ENCODE measurements at regions not wholly inside any gene's neighbourhood (a gene's known extent, or its start where the extent isn't known, plus 50 kb on each side); places are given as distances from the start of the nearest gene placed in this dataset.

- Mint-ChIP-seq H3K27ac (no peak overlapping the region), H3K4me3 (no peak overlapping the region)
Observed at GRCh38 chr6:120141601-120142000, 792.0 kb upstream of the MAN1A1 start.

DNA sequence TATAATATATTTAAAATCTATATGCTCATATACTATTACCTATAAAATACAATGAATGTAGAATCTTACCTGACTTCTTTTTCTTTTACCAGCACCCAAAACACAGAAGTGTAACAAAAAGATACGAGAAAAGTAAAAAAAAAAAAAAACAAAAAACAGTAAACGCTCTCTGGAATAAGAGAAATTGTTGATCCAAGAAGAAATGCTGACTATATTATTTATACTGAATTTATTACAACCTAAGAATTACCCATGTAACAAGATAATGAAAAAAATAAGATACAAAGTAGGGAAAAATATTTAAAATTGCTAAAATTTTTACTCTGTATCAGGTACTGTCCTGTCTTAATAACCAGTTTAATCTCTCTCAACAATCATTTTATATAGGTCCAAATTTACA, 787.9 kb upstream of the MAN1A1 start:
- no peak for DNase-seq
- no peak overlapping the region for H3K4me3 Mint-ChIP-seq

More at GRCh38 chr6:120141601-120142000, 792.0 kb upstream of the MAN1A1 start:
- H3K9me3 Mint-ChIP-seq, result no peaks in the 10 kb centered on the region
- no peaks in the 10 kb centered on the region for H3K36me3 Mint-ChIP-seq (ENCODE audit: low read depth)
- DNase-seq (no peak), ATAC-seq (ENCODE audit: low read depth) (no peak)
- intact Hi-C loops (cut with micrococcal nuclease), result no loop called here
- H3K4me1 Mint-ChIP-seq, result peaks cover 8% of the 10 kb centered on the region
- POLR2A ChIA-PET, result no interaction called here
- TF ChIP-seq, protein P1, sequence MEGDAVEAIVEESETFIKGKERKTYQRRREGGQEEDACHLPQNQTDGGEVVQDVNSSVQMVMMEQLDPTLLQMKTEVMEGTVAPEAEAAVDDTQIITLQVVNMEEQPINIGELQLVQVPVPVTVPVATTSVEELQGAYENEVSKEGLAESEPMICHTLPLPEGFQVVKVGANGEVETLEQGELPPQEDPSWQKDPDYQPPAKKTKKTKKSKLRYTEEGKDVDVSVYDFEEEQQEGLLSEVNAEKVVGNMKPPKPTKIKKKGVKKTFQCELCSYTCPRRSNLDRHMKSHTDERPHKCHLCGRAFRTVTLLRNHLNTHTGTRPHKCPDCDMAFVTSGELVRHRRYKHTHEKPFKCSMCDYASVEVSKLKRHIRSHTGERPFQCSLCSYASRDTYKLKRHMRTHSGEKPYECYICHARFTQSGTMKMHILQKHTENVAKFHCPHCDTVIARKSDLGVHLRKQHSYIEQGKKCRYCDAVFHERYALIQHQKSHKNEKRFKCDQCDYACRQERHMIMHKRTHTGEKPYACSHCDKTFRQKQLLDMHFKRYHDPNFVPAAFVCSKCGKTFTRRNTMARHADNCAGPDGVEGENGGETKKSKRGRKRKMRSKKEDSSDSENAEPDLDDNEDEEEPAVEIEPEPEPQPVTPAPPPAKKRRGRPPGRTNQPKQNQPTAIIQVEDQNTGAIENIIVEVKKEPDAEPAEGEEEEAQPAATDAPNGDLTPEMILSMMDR (IDR thresholded peaks at IDR 0.05), result no peak
- CTCF ChIA-PET, result no interaction called here
- no peaks in the 10 kb centered on the region for H3K27me3 Mint-ChIP-seq

GRCh38 chr6:120129228-120129627, 779.7 kb upstream of the MAN1A1 start:
- CTCF ChIA-PET, result no interaction called here
- TF ChIP-seq, protein P1 (IDR thresholded peaks at IDR 0.05), result no peak
- H3K4me1 Mint-ChIP-seq, result peaks cover 36% of the 10 kb centered on the region
- peaks cover 4% of the 10 kb centered on the region for H3K36me3 Mint-ChIP-seq (ENCODE audit: low read depth)
- H3K27ac Mint-ChIP-seq, result peak overlapping the region; percentile 1
- H3K9me3 Mint-ChIP-seq, result peaks cover 9% of the 10 kb centered on the region
- DNase-seq (no peak), ATAC-seq (ENCODE audit: low read depth) (no peak)
- intact Hi-C loops (cut with micrococcal nuclease), result no loop called here
- H3K4me3 Mint-ChIP-seq, result peak overlapping the region; percentile 3
- H3K27me3 Mint-ChIP-seq, result no peaks in the 10 kb centered on the region
- POLR2A ChIA-PET, result no interaction called here

More for the DNA sequence above, 787.9 kb upstream of the MAN1A1 start:
- Mint-ChIP-seq H3K27me3 (no peaks in the 10 kb centered on the region), H3K9me3 (no peaks in the 10 kb centered on the region), H3K27ac (no peak overlapping the region), H3K4me1 (peaks cover 8% of the 10 kb centered on the region), H3K36me3 (ENCODE audit: low read depth) (no peaks in the 10 kb centered on the region)
- ChIA-PET CTCF (no interaction called here), POLR2A (no interaction called here)
- intact Hi-C loops (cut with micrococcal nuclease), result no loop called here
- ATAC-seq (ENCODE audit: low read depth), result no peak
- TF ChIP-seq, protein P1 (IDR thresholded peaks at IDR 0.05), result no peak

DNA sequence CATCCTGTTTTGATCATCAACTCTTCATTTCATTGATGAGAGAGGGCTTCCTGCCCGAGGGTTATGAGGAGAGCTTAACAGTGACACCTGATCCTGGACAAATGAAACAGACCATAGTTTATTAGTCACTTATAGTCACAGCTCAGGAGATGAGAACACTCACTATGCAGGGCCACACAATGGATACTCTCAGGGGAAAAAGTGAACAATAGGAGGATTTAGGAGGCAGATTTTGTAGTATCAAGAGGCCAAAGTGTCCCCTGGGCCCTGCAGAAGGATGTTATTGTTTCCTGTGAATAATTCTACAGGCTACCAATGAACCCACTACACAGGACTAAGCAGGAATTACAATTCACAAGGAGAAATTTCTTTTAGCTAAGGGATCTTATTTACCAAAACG, 772.8 kb upstream of the MAN1A1 start:
- H3K36me3 Mint-ChIP-seq (ENCODE audit: low read depth), result peaks cover 2% of the 10 kb centered on the region
- ChIA-PET CTCF (no interaction called here), POLR2A (no interaction called here)
- H3K9me3 Mint-ChIP-seq, result peaks cover 2% of the 10 kb centered on the region
- H3K4me1 Mint-ChIP-seq, result peaks cover 30% of the 10 kb centered on the region
- no peak overlapping the region for H3K27ac Mint-ChIP-seq
- TF ChIP-seq, protein P1 (IDR thresholded peaks at IDR 0.05), result no peak
- no peak for DNase-seq
- intact Hi-C loops (cut with micrococcal nuclease), result no loop called here
- ATAC-seq (ENCODE audit: low read depth), result no peak
- no peaks in the 10 kb centered on the region for H3K27me3 Mint-ChIP-seq
- no peak overlapping the region for H3K4me3 Mint-ChIP-seq

DNA sequence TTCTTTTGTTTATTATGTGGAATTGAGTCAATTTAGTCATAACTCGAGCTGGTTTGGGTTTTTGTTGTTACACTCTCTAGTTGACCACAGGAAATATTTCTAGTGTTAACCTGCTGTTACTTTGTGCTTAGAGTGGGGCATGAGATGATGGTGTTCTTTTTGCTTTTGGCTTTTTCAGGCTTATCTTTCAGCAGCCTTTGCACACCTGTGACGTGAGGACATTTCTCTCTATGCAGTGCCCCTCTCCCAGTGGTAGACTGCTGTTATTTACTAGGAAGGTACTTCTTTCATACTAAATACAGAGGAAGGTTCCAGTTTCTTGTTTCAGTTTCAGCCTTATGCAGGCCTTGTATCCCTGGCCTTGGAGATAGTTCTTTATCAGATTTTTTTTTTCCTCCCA, 766.8 kb upstream of the MAN1A1 start:
- no peaks in the 10 kb centered on the region for H3K27me3 Mint-ChIP-seq
- H3K4me1 Mint-ChIP-seq, result peaks cover 13% of the 10 kb centered on the region
- POLR2A ChIA-PET, result no interaction called here
- no peak overlapping the region for H3K4me3 Mint-ChIP-seq
- DNase-seq (no peak), ATAC-seq (ENCODE audit: low read depth) (no peak)
- no peaks in the 10 kb centered on the region for H3K9me3 Mint-ChIP-seq
- TF ChIP-seq, protein P1 (IDR thresholded peaks at IDR 0.05), result no peak
- intact Hi-C loops (cut with micrococcal nuclease), result no loop called here
- CTCF ChIA-PET, result no interaction called here
- no peaks in the 10 kb centered on the region for H3K36me3 Mint-ChIP-seq (ENCODE audit: low read depth)
- H3K27ac Mint-ChIP-seq, result no peak overlapping the region
